DND-41 (cell line): ENCODE measurements at regions not wholly inside any gene's neighbourhood (a gene's known extent, or its start where the extent isn't known, plus 50 kb on each side); places are given as distances from the start of the nearest gene placed in this dataset.

Source experiments
- EZH2 ChIP-seq: IDR thresholded peaks from 3 replicates; pipeline ENCODE4 v1.6.1; 2012; ENCODE audit warnings: borderline replicate concordance, low read depth, mild to moderate bottlenecking, moderate library complexity, low read length, inconsistent platforms; ENCODE audit not compliant: severe bottlenecking
- TF ChIP-seq, protein P1 (sequence below): IDR thresholded peaks from 2 replicates; pipeline ENCODE4 v1.5.1; 2012; ENCODE audit warnings: borderline replicate concordance, low read length, moderate library complexity, mild to moderate bottlenecking; ENCODE audit not compliant: poor library complexity, severe bottlenecking; ENCODE audit errors: extremely low read depth

DNA sequence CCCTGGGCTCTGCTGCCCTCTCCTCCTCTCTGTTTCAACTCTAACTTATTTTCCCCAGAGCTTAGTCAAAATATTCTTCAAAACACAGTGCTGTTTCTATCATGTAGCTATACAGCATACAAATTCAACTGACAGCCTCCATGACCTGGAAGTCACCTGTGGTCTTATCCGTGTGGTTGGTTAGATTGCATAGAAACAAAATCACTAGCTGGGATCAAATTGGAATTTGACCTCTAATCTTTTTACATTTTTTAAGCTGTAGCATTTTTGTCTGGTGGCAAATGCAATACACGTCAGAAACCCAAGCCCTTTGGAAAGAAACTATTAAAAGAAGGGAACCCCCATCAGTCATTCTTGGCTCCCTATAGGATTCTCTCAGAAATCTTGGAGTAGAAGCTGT lies 57.3 kb downstream of the ABCC12 start:
- TF ChIP-seq, protein P1, sequence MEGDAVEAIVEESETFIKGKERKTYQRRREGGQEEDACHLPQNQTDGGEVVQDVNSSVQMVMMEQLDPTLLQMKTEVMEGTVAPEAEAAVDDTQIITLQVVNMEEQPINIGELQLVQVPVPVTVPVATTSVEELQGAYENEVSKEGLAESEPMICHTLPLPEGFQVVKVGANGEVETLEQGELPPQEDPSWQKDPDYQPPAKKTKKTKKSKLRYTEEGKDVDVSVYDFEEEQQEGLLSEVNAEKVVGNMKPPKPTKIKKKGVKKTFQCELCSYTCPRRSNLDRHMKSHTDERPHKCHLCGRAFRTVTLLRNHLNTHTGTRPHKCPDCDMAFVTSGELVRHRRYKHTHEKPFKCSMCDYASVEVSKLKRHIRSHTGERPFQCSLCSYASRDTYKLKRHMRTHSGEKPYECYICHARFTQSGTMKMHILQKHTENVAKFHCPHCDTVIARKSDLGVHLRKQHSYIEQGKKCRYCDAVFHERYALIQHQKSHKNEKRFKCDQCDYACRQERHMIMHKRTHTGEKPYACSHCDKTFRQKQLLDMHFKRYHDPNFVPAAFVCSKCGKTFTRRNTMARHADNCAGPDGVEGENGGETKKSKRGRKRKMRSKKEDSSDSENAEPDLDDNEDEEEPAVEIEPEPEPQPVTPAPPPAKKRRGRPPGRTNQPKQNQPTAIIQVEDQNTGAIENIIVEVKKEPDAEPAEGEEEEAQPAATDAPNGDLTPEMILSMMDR, result no peak
- no peak for TF ChIP-seq EZH2
